Vagina (tissue), 2 donors: ENCODE measurements at regions not wholly inside any gene's neighbourhood (a gene's known extent, or its start where the extent isn't known, plus 50 kb on each side); places are given as distances from the start of the nearest gene placed in this dataset.

Experiments used
- POLR2A ChIP-seq, 2 donors: fragments of 450-650 bp; IDR thresholded peaks; one replicate each; pipeline ENCODE4 v1.6.1; 2017; ENCODE audit warnings: antibody characterized with exemption in 2 of 2, mild to moderate bottlenecking in 2 of 2, moderate library complexity in 2 of 2
- POLR2AphosphoS5 ChIP-seq, 2 donors: sonication (generic); formaldehyde crosslinking; IDR thresholded peaks; one replicate each; pipeline ENCODE4 v1.9.0; 2017; ENCODE audit warnings: antibody characterized with exemption in 2 of 2, mild to moderate bottlenecking in 2 of 2, low read depth in 1 of 2; ENCODE audit not compliant: insufficient read depth in 1 of 2
- TF ChIP-seq, protein P1 (sequence below), 3 experiments: fragments of 450-650 bp in 2 of 3; fragments of 200-600 bp in 1 of 3; sonication (generic) in 1 of 3; IDR thresholded peaks; one replicate each; pipeline ENCODE4 v1.5.1; 2017 to 2019; ENCODE audit warnings: antibody characterized with exemption in 3 of 3, mild to moderate bottlenecking in 2 of 3, moderate library complexity in 2 of 3

DNA sequence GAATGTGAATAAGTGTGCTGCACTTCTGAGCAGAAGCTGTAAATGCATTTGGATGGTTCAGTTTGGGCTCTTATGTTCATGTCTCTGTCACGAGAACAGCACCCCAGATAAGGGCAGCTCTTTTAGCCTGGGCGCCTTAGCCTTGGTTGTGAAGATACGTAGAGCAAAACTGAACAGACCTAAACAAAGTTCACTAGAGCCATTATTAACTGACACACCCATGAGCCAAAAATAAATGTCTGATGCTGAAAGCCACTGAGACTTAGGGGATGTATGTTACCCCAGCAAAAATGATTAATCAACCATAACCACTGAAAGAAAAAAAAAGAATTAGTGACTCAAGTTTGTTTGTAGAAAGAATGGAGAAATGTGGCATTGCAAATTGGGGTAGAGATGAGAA, 343.4 kb downstream of the BCAT1 start:
- no peak for TF ChIP-seq POLR2A (IDR thresholded peaks at IDR 0.05)
- TF ChIP-seq, protein P1, sequence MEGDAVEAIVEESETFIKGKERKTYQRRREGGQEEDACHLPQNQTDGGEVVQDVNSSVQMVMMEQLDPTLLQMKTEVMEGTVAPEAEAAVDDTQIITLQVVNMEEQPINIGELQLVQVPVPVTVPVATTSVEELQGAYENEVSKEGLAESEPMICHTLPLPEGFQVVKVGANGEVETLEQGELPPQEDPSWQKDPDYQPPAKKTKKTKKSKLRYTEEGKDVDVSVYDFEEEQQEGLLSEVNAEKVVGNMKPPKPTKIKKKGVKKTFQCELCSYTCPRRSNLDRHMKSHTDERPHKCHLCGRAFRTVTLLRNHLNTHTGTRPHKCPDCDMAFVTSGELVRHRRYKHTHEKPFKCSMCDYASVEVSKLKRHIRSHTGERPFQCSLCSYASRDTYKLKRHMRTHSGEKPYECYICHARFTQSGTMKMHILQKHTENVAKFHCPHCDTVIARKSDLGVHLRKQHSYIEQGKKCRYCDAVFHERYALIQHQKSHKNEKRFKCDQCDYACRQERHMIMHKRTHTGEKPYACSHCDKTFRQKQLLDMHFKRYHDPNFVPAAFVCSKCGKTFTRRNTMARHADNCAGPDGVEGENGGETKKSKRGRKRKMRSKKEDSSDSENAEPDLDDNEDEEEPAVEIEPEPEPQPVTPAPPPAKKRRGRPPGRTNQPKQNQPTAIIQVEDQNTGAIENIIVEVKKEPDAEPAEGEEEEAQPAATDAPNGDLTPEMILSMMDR (IDR thresholded peaks at IDR 0.05), result no peak
- TF ChIP-seq POLR2AphosphoS5 (IDR thresholded peaks at IDR 0.05; ENCODE audit: insufficient read depth in 1 of 2, low read depth in 1 of 2), result no peak
